Hematopoietic multipotent progenitor cell treated with erythropoietin and hydrocortisone succinate and interleukin-3 and kit ligand, for 4 days (in vitro differentiated cells): ENCODE measurements at regions not wholly inside any gene's neighbourhood (a gene's known extent, or its start where the extent isn't known, plus 50 kb on each side); places are given as distances from the start of the nearest gene placed in this dataset.

Experiments used
- DNase-seq: peaks from one replicate; pipeline ENCODE4 v3.0.0-alpha.2; 2015

DNA sequence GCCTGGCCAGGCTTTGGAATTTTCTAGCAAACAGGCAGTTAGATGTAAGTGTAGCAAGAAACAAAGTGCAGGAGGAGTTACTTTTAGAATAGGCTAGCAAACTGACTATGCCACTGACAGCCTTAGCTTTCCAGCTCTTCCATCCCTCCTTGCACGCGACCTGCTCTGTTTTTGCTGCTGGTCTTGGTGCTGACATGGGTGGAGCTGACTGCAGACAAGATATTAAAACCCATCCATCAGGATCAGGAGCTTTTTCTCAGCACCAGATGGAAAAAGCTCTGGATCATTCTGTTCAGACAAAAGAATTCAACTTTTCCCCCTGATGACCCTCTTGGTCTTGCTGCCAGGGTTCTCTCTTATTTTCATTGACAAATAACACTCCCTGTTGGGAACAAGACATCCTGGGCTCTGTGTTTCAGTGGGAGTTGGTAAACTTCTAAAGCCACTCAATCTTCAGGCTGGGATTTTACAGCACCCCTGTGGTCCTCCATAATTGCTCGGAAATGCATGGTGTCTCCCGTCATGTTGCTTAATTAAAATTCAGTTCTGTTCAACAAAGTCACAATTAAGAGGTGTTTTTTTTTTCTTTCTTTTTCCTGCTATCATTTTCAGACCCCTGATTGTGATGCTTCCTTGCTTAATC is 240.0 kb upstream of the LARGE1 start:
- DNase-seq, result no peak

DNA sequence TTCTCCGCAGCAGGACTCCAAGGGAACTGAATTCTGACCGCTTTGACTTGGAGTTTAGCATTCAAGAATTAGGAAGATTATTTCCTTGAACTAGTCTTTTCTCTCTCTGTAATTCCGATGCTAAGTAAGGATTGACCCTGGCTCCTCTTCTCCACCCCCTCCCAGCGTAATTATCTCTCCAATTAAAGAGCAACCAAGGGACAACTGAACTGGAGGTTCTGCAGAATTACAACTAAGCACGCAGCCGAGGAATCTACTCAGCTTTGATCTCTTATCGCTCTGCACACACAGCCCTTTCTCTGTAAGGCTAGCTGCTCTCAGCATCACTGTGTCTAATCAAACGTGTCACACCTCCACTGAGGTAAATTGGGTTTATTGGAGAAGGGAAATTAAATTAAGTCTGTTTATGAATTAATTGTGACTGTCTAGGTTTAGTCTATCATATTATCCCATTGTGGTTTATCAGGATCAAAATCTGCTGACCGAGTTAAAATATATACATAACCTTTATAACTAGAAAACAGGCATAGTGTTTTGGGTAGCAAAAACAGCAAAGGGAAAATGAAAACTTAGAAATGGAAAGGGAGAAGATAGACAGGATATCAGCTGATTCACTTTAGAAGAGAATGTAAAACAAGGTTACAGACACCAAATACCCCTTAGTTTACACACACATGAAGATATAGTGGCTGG is 241.3 kb upstream of the LARGE1 start:
- DNase-seq, result no peak

DNA sequence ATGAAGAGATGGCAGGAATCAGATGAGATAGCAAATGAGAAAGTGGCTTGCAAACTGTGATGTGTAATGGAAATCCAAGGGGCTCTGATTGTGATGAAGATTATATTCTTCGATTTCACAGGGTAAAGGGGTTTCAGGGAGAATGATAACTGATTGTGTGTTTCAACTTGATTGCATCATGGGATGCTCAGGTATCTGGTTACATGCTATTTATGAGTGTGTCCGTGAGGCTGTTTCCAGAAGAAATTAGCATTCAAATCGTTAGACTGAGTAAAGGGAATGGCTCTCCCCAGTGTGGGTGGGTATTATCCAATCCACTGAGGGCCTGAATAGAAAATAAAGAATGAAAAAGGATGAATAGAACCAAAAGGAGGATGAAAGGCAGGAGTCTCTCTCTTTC is 278.7 kb upstream of the LARGE1 start:
- DNase-seq, result no peak

DNA sequence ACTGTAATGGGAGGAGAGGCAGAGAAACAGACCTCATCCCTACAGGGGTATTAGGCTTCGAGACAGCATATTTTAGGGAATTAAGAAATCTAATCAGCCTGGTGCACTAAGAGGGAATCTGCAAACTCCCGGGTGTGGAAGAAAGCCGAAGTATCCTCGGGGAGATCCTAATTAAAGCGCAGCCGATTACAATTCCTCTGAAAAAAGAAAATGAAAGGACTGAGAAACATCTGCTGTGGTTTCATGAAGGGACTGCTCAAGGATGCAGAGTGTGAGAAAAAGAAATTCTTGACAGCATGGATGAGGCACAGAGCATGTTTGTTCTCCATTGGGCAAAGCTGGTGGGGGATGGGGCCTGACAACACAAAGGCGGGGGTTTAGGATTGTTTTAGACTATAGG is 290.0 kb upstream of the LARGE1 start:
- no peak for DNase-seq

DNA sequence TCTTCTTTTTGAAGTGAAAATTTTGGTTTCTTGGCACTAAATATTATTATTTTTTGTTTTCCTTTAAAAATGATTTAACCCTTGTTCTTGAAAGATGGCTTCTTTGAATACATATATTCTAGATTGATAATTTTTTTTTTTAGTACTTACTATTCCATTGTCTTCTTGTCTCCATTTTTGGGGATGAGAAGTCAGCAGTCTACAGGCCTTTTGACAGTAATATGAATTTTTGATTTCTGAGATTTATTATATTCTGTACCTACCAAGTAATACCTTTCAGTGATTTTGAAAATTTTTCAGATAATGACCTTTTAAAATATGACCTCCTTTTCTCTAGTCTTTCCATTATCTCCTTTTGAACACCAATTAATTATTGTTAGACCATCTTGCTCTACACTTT is 294.1 kb upstream of the LARGE1 start:
- DNase-seq, result no peak

DNA sequence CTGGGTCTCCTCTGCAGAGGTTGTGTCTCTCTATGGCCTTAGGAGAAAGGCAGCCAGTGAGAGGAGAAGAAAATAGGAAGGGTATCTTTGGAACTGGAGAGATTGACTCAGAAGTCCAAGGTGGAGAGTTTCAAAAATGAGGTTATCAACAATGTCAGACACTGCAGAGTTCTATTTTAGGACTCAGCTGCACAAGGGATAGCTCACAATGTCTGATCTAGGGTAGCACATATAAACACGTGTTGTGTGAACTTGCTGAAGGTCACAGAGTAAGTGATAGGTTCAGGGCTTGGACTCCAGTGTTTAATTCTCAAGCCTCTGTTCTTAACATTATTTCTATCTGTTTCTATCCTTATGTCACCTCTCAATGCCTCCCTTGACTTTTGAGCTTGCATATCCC is 305.0 kb upstream of the LARGE1 start:
- DNase-seq, result no peak

DNA sequence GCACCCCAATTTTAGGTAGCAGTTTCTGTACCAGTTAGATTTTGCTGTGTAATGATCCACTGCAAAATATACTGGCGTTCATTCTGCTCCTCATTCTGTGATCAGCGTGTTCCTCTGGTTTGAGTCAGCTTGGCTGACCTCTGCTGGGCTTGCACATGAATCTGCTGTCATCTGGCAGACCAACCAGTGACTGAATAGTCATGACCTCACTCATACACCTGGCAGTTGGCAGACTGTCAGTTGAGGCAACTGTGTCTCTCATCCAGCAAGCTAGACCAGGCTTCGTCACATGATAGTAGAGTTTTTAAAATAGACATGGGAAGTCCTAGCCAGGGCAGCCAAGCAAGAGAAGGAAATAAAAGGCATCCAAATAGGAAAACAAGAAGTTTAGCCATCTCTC is 316.3 kb upstream of the LARGE1 start:
- no peak for DNase-seq

DNA sequence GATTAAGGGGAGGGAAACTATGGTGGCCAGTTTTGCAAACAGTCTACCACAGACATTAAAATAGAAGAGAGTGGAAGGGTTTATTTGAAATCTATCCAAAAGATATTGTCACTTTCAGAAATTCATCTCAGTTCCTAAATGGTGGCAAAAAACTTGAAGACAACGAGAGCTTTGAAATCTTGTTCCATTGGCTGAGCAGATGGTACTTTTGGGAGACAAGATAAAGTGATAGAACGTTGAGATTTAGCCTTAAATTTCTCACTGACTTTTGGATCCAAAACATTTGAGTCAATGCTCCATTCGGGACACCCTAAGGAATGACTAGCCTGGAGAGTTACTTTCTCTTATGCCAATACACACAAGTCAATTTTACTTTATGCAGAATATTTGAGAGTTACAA is 319.1 kb upstream of the LARGE1 start:
- DNase-seq, result no peak

DNA sequence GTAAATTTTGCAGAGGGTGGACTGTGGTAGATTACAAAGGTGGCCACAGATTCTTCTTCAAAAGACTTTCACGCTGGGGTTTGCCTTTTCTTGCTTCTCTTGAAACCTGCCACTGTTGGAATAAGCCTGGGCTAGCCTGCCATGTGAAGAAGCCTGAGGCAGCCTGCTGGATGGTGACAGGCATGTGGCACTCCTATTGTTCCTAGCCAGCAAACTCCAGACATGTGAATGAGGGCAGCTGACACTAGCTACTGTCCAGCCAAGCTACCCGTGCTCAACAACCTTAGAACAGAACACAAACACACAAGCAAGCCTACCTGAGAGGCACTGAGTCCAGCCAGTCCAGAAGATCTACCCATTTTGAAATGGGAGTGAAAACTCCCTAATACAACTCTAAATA is 322.7 kb upstream of the LARGE1 start:
- no peak for DNase-seq

DNA sequence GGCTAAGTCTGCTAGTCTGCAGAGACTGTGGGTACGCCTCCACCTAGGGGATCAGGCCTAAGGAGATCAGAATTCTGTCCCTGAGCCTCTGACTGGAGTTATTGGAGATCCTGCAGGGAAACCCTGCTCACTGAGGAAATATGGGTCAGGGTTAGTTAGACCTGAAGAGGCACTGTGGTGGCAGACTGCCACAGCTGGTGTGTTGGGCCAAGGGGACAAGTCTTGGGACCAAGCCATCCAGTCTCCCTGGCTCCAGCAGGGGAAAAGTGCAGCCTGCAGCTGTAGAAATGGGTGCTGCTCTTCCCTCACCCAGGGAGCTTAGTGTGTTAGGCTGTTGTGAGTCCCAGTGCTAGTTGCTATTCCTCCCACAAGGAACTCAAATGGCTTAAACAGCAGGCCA is 334.8 kb upstream of the LARGE1 start:
- DNase-seq, result no peak

DNA sequence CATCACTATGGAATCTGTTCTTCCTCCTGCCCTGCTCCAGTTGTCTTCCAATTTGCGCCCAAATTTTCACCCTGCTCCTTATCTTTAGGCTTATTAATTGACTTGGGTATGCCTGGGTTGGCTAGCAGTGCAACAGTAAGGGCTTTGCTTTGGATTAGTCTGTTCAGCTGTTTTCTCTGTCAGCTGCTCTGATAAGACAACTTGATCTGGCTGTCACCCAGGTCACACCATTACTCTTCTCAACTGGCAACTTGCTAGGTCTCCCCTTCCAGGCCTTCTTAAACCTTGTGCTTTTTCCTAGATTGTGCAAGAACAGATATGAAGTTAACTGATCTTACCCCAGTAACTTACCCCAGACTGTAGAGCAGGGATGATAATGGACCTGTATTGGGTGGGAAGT is 357.8 kb upstream of the LARGE1 start:
- no peak for DNase-seq

DNA sequence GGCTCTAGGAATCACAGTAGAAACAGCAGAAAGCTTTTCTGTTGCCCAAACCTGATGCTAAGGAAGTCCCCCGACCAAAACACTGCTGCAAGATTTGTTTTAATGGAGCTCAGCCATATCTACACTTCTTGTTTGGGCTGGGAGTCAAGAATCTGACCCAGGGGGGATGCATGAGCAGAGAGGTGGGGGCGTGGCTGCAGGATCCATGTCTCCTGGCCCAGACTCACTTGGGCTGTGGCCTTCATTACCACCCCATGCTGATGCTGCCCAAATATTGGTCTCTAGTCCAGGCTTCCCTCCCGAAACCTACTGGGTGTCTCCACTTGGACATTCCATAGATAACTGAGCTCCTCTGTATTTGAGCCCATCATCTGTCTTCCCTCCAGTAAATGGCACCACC is 361.5 kb upstream of the LARGE1 start:
- no peak for DNase-seq

DNA sequence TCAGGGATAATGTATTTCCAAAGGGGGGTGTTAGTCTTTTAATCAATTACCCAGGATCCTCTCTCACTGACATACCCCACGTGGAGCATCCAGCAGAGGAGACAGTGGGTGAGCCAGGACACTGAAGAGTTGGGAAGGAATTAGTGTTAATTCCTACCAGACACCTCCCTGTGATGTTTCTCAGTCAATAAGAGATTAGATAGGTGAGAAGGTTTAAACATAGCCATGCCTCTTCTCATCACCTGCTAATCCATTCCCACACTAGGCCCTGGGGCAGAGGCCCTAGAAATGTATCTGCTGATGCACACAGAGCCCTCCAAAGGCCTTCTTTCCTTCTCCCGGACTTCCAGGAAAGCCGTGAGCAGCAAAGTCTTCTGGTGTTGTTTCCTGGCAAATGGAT is 363.6 kb upstream of the LARGE1 start:
- no peak for DNase-seq

DNA sequence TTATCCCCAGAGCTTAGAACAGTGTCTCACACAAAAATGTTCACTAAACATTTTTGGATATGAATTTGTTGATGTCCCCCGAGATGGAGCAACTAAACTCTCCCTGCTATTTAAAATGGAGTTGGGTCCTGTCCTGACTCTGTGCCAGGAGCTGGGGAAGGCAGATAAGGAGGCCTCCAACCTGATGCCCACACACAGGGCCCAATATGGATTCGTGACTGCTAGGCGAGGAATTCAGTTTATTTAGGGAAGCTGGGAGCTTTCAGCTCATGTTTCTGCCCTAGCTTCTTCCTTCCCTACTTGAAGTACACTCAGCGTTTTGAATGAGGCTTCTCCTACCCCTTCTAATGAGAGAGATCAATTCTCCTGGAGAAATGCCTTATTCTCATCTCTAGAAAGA is 373.0 kb upstream of the LARGE1 start:
- no peak for DNase-seq

DNA sequence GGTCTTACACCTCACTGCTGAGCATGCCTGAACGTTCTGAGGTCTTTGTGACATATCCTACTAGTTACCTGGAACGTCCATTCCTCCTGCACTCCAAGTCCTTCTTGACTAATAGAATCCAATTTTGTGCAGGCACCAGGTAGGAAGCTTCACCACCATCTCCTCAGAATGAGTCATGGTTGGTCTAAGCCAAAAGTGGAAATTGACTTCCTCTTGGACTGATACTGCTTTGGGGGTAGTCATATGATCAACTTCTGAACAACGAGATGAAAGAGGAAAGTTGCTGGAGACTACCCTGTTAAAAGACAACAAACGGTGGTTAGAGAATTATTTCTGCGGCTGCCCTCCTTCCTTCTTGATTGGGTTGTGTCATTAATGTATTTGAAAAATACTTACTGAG is 374.2 kb upstream of the LARGE1 start:
- DNase-seq, result no peak

DNA sequence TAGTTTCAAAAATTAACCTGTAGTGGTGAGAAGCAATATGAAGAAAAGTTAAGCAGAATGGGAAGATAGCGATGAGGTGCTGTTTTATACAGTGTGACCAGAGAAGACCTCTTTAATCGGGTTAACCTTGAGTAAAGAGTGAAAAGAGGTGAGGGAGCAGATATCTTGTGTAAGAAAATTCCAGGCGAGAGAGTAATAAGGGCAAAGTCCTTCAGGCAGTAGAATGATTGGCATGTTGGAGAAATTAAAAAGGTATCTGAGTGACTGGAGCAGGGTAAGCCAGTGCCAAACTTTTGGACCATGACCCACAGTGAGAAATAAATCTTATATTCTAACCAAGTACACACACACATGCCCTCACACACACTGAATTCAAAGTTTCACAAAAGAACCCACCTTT is 374.7 kb upstream of the LARGE1 start:
- no peak for DNase-seq

DNA sequence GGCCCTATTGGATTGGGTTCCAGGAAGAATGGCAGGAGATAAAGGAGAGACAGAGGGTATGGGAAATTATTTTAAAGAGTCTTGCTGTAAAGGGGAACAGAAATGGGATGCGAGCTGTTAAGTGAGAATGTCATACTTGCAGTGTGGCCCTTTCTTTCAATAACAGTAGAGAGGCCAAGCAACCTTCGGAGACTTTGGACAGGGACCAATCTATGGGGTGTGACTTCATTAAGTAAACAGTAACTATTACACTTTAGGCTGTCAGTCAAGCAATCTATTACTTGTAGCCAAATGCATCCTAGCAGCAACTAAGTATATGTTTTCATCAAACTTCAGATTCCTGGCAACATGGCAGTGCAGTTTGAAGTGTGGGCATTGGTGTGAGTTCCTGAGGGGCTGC is 376.2 kb upstream of the LARGE1 start:
- DNase-seq, result no peak

DNA sequence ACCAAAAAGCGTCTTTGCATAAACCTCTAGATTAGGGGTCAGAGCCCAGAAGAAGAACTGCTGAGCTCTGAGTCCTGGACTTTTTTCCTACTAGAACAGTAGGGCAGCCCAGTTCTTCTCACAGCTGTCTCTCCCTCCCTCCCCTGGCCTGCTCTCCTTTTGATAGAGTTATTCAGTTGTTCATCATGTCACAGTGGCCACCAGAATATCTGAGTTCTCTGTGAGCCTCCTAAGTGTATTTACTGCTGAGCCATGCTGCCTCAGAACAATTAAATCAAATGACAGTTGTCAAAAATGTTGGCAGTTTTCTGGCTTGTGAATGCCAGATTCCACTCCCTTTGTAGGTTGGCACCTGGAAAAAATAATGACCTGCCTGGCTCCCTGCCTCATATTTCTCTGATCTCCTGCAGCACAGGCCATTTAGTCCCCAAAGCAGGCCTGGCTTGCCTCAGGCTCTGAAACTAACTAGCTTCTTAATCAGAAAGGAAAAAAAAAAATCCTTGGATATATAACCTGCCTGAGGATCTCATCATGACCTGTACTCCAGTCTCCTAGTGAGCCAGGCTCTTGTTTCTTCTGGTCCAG is 377.4 kb upstream of the LARGE1 start:
- no peak for DNase-seq

DNA sequence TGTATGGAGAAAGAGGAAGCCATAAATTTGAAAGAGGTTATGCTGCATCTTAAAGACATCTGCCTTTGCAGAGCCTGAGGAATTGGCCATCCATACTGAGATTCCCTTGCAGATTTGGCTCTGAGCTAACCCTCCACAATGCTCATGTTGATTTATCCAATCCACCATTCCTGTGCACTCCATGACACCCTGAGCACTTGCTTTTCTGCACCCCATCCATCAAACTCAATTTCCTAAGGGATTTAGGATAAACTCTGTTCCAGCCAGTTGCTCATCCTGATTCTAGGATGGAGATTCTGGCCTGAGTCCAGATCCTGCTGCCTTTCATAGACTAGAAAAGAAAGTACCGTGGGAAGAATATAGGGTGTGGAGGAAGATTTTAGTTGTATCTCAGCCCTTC is 379.2 kb upstream of the LARGE1 start:
- DNase-seq, result no peak

DNA sequence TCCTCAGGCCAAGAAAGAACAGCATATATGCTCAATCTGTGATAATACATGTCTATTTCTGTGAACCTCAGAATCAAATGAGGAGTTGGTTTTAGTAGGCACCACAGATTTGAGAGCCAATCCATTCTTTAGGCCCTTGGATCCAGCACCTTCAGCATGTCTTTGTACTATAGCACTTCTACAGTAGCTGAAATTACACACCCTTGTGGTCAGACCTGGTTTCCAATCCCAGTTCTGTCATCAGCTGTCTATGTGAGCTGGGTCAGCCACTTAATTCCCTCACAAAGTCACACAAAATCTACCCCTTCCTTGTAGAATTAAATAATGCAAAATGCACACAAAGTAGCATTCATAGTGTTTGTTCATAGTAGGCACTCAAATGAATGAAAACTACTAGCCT is 381.3 kb upstream of the LARGE1 start:
- DNase-seq, result no peak

DNA sequence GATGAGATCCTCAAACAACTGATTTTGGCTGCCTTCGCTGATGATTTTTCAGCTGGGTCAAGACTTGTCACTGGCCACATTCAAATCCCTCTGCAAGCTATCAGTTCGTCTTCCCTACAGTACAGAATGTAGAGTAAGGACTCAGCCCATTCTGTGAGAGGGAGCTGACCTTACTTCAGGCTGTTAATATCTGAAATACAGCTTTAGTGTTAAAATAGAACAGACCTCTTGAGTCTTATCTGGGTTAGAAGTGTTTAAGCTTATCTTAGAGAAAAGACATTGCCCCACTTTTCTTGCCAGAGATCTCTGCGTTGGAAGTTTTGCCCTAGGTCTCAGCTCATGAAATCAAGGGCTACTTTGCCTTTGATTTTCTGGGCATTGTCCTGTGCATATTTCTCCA is 383.4 kb upstream of the LARGE1 start:
- no peak for DNase-seq

DNA sequence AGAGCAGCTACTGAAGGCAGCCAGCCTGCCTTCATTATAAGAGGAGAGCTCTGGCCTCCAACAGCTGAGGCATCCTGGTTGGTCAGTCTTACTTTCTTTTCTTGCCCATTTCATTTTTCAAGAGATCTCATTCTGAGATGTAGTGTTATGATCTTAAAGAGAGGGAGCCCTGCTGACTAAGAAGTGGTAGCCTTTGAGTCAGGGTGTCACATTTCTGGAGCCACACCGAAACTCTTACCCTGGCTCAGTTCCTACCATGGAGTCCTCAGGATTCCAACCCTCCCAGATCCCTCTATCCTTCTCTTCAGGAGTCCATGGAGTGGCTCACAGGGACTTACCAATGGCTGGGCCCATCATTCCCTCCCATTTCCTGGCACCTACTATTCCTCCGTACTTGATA is 386.1 kb upstream of the LARGE1 start:
- no peak for DNase-seq

DNA sequence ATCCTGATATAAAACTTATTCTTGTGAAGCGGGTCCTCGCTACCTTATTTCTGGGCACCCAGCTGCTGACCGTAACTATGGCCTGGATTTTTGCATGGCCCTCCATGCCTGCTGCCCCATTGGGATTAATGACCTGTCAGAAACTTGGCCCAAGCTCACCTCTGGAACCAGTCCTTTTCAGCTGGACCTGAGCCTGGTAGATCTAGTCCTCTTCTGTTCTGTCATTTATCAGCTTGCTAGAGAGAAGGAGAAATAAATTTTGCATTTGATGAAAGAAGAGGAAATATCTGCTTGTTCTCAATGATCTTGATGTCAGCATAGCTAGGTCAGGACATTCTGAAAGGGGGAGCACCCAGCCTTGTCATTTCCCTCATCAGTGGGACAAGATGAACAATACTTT is 387.8 kb upstream of the LARGE1 start:
- DNase-seq, result no peak

DNA sequence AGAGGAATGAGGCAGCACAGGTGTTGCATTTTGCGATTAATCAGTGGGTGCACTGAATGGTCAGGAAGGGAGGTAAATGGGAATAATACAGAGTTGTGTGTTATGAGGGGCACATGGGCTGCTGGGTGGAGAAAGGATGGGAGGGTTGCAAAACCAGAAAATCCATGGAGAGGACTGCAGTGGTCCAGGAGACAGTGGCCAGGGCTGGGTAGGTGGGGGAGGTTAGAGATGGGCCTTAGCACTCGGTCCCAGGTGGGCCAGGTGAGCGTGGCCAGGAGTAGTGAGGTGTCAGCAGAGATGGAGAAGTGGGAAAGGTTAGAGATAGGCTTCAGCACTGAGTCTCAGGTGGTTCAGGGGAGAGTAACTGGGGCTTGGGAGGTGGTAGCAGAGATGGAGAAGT is 399.1 kb upstream of the LARGE1 start:
- no peak for DNase-seq

DNA sequence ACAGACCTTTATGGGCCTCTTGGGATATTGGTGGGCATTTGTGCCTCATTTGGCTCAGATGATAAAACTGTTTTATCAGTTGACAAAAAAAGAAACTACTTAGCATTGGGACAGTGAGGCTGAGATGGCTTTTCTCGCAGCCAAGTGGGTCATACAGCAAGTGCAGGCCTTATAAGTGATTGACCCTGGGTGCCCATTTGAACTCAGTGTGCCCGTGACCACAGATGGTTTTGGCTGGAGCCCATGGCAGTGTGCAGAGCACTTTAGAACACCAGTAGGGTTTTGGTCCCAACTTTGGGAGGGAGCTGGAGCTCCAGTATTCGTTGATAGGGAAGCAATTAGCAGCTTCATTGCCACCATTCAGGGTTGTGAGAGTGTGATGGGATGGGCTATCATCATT is 404.5 kb upstream of the LARGE1 start:
- DNase-seq, result no peak
